GM23248 (cell line): ENCODE measurements at regions not wholly inside any gene's neighbourhood (a gene's known extent, or its start where the extent isn't known, plus 50 kb on each side); places are given as distances from the start of the nearest gene placed in this dataset.

Experiments
- EZH2 ChIP-seq: fragments of 200-600 bp; sonication (generic); IDR thresholded peaks from 2 replicates; pipeline ENCODE4 v1.6.1; 2018; ENCODE audit warnings: antibody characterized with exemption, mild to moderate bottlenecking; ENCODE audit not compliant: insufficient read depth, poor library complexity, severe bottlenecking
- EZH2phosphoT487 ChIP-seq: fragments of 200-600 bp; sonication (generic); IDR thresholded peaks from 2 replicates; pipeline ENCODE4 v1.6.1; 2018; ENCODE audit warnings: antibody characterized with exemption, moderate library complexity, mild to moderate bottlenecking, low read depth; ENCODE audit not compliant: insufficient read depth

DNA sequence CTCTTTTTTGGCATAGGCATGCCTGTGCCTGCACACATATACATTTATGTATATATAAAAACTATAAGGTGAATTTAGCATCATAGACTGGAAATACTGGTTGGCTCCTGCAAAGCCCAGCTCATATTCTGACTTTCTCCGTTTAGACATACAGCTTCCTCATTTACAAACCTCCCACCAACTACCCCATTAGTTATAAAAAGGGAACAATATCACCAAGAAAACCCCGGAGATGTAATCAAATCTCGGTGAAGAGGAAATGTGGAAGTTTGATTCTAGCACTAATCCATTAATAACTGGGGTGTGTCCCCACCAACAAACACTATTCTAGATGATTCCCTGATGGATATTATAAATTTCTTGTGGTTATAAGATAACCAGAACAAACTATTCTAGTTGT, 517.7 kb upstream of the TBL1XR1 start:
- no peak for TF ChIP-seq EZH2phosphoT487
- no peak for TF ChIP-seq EZH2
